ENCODE measurements at regions not wholly inside any gene's neighbourhood (a gene's known extent, or its start where the extent isn't known, plus 50 kb on each side); places are given as distances from the start of the nearest gene placed in this dataset.

DNA sequence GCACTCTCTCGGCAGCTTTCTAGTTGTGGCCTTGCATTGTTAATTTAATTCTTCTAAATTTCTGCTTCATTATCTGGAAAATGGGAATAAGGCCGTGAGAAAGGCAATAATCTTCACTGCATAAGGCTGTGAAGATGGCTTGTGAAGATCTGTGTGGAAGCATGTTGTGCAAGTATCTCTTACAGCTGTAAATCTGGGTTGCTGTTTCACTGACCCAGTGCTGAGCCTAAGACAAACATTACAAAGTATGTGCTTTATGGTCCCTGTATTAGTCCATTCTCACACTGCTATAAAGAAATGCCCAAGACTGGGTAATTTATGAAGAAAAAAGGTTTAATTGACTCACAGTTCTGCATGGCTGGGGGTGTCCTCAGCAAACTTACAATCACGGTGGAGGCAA is 101.0 kb upstream of the PTPRR start:
- TF ChIP-seq, protein P1, sequence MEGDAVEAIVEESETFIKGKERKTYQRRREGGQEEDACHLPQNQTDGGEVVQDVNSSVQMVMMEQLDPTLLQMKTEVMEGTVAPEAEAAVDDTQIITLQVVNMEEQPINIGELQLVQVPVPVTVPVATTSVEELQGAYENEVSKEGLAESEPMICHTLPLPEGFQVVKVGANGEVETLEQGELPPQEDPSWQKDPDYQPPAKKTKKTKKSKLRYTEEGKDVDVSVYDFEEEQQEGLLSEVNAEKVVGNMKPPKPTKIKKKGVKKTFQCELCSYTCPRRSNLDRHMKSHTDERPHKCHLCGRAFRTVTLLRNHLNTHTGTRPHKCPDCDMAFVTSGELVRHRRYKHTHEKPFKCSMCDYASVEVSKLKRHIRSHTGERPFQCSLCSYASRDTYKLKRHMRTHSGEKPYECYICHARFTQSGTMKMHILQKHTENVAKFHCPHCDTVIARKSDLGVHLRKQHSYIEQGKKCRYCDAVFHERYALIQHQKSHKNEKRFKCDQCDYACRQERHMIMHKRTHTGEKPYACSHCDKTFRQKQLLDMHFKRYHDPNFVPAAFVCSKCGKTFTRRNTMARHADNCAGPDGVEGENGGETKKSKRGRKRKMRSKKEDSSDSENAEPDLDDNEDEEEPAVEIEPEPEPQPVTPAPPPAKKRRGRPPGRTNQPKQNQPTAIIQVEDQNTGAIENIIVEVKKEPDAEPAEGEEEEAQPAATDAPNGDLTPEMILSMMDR (IDR thresholded peaks at IDR 0.05 in 8 of 11, conservative IDR thresholded peaks at IDR 0.05 in 3 of 11): no peak
- TF ChIP-seq POLR2A (IDR thresholded peaks at IDR 0.05) (no peak), POLR2AphosphoS5 (IDR thresholded peaks at IDR 0.05) (no peak)

Measured in spleen (tissue), 7 donors.